ENCODE measurements at regions not wholly inside any gene's neighbourhood (a gene's known extent, or its start where the extent isn't known, plus 50 kb on each side); places are given as distances from the start of the nearest gene placed in this dataset.

DNA sequence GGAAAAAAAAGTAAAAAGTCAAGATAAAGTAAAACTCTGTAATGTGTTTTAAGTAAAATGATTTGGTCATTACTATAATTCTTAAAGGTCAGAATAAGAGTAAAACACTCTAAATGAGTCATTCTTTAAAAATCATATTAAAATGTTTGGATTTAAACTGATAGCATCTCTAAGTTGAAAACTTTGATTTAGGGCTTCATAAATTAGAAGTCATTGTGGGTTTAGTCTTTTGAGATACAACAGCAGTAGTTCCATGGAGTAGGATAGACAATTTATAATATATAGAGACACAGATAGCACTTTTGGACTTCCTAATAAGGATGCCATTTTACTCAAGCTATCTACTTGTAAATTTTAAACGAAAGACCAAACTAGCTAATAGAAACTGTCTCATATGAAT, 77.1 kb upstream of the PABPC4L start:
- TF ChIP-seq, protein P1, sequence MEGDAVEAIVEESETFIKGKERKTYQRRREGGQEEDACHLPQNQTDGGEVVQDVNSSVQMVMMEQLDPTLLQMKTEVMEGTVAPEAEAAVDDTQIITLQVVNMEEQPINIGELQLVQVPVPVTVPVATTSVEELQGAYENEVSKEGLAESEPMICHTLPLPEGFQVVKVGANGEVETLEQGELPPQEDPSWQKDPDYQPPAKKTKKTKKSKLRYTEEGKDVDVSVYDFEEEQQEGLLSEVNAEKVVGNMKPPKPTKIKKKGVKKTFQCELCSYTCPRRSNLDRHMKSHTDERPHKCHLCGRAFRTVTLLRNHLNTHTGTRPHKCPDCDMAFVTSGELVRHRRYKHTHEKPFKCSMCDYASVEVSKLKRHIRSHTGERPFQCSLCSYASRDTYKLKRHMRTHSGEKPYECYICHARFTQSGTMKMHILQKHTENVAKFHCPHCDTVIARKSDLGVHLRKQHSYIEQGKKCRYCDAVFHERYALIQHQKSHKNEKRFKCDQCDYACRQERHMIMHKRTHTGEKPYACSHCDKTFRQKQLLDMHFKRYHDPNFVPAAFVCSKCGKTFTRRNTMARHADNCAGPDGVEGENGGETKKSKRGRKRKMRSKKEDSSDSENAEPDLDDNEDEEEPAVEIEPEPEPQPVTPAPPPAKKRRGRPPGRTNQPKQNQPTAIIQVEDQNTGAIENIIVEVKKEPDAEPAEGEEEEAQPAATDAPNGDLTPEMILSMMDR (IDR thresholded peaks at IDR 0.05; ENCODE audit: control insufficient read depth, extremely low read depth, insufficient read depth) = no peak
- no peak overlapping the region for H3K4me3 ChIP-seq (ENCODE audit: low read depth, low read length)
- no peak for DNase-seq (ENCODE audit: low read depth)

DNA sequence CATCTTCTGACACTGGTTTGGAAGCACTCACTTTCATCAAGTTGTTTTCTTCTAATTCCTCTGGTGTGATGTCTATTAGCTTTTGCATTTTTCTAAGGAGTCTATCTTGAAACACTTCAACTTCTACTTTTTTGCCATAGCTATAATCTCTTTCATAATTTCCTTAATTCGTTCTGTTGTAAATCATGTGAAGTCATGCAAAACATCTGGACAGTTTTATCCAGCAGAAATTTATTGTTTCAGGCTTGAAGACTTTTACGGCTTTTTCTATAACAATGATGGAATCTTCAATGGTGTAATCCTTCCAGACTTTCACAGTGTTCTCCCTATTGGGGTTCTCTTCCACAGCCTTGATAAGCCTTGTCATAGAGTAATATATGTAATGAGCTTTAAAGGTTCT, 74.9 kb upstream of the PABPC4L start:
- H3K4me3 ChIP-seq (ENCODE audit: low read depth, low read length) = no peak overlapping the region
- TF ChIP-seq, protein P1 (IDR thresholded peaks at IDR 0.05; ENCODE audit: control insufficient read depth, extremely low read depth, insufficient read depth) = no peak
- DNase-seq (ENCODE audit: low read depth) = no peak

DNA sequence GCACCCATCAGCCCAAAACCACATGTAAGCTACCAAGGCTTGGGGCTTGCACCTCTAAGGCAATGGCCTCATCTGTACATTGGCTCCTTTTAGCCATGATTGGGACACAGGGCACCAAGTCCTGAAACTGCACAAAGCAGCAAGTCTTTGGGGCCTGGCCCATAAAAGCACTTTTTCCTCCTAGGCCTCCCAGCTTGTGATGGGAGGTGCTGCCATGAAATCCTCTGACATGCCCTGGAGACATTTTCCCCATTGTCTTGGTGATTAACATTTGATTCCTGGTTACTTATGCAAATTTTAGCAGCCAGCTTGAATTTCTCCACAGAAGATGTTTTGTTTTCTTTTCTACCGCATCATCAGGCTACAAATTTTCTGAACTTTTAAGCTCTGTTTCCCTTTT, 58.5 kb upstream of the PABPC4L start:
- no peak for DNase-seq (ENCODE audit: low read depth)
- TF ChIP-seq, protein P1 (IDR thresholded peaks at IDR 0.05; ENCODE audit: control insufficient read depth, extremely low read depth, insufficient read depth) = no peak
- H3K4me3 ChIP-seq (ENCODE audit: low read depth, low read length) = no peak overlapping the region

All from LNCaP clone FGC (cell line).